Germinal center (tissue), 1 donor: ENCODE measurements at regions not wholly inside any gene's neighbourhood (a gene's known extent, or its start where the extent isn't known, plus 50 kb on each side); places are given as distances from the start of the nearest gene placed in this dataset.
"Not testable (repeated sequence)": the region's sequence is repeated elsewhere in the genome, so short reads cannot be mapped to it uniquely, and the experiment has no call there.

ENCODE experiments used
- DNase-seq: peaks from one replicate; pipeline ENCODE4 v3.0.0; 2012; ENCODE audit warnings: mixed read lengths, low spot score

- DNase-seq = no peak
These were observed 339.2 kb upstream of the KAZN start for GRCh38 chr1:14259191-14259757.

- no peak for DNase-seq
These were observed 338.0 kb upstream of the KAZN start for GRCh38 chr1:14260480-14260879.

GRCh38 chr1:14261395-14261794 is 337.1 kb upstream of the KAZN start:
- DNase-seq = no peak

DNA sequence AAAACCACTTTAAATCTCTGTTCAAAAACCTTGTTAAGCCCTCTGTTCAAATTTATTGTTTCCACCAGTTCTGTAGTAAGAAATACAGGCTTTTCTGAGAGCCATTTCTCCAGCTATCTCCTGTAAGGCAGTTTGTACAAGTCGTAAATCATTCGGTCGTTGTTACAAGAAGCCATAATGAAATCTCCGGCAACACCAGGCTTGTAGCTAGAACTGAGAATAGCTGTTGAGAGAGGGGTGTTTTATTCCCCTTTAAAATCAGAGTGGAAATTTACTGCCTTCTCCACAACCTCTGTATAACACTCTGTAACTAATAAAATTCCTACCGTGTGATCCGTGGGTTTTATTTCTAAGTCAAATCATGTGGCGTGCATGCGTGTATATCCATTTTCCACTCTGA is 335.8 kb upstream of the KAZN start:
- DNase-seq = no peak

- DNase-seq = no peak
These were observed 335.3 kb upstream of the KAZN start for GRCh38 chr1:14263225-14263624.

DNA sequence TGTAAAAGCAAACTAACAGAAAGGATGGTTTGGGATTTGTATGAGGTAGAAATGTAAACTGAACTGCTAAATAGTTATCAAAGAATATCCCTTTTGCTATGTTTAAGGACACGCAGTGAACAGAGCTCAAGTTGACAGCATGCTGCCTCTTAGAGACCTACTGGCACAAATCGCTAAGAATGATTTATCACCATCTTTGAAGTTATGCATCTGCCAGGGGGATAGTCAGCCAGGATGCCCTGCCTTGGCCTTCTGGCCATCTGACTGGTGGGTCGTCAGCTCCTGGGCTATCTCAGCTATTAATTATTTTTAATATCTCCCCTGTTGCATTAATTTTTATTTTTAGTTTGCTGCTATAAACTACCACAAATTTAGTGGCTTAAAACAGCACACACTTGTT is 334.8 kb upstream of the KAZN start:
- no peak for DNase-seq

- no peak for DNase-seq
These were observed 333.0 kb upstream of the KAZN start for GRCh38 chr1:14265495-14265894.

DNA sequence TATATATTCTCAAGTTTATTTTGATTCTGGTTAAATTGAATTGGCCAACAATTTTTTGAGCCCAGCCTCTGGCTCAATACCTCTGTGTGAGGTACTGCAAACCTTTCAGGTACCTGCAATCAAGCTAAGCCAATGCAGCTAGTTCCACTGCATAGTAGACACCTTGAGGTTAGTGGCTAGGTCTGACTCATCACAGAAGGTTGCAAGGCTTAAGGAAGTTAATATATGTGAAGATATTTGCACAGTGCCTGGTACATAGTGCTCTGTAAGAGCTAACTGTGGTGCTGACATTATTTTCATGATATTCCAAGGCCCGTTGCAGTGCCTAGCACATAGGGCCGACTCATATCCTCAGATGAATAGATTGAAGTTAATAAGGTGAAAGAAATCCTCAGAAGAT is 330.5 kb upstream of the KAZN start:
- DNase-seq = no peak

GRCh38 chr1:14270821-14271220 is 327.7 kb upstream of the KAZN start:
- DNase-seq = no peak

DNA sequence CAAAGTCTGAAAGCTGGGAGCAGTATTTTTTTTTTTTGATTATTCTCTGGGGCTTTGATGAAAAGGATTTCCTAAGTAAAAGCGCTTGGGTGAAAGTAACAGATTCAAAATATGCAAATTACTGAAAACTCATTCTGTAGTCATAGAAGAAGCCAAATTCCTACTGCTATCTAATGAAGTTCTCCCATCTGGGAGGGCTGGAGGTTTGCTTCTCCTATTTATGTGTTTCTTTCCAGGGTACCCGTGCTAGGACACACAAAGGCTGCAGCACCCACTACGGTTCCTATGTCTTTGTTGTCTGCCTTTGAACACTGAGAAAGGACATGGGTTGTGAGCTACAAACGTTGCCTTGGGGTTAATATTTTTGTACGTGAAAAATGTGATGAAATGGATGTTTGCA is 324.7 kb upstream of the KAZN start:
- no peak for DNase-seq

- not testable (repeated sequence) for DNase-seq
These were observed 318.6 kb upstream of the KAZN start for GRCh38 chr1:14279891-14280290.

DNA sequence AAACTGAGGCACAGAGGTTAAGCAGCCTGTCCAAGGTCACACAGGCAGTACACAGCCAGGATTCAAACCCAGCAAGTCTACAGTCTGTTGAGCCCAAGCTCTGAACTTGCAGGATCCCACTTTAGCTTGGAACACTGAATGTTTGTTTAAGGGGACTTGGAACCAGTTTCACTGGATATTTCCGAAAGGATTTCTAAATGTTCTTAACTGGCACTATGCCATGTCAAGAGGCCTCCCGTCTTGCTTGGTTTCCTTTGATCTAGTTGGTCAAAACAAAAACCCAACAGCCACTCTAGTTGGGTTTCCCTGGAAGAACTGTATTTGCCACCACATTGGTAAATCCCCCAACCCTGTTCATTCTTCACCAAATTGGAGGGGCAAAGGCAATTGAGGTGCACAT is 317.6 kb upstream of the KAZN start:
- no peak for DNase-seq

DNA sequence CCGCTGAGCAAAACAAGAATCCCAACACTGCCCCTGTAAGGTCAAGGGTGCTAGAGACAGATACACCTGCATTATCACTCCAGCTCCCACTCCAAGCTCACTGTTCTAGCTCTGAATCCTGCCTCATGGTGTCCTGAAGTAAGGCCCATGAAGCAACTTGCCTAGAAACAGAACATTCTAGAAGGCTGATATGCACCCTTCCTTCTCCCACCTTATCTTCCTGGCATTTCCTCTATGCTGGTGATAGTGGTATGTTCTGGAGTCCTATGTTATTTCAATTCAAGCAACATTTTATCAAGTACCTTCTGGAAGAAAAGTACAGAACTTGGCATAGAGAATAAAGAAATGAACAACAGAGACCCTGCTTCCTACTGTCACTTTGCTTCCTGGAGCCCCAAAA is 317.1 kb upstream of the KAZN start:
- DNase-seq = no peak

DNA sequence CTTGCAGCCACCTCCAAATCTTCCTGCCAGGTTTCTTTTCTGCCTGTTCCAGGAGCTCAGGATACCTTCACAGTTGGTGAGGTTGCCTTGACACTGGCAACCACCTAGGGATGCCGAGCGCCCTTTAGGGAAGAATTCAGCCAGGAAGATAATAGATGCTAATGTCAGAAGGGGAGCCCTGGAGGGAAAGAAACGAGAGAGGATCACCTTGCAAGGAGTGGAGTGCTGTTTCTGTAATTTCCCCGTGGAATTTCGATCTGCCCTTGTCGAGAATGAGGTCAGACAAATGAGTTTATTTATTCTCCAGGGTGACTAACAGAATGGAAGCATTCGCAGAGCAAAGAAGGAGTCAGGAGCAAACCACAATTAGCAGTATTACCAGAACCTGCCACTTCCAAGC is 315.8 kb upstream of the KAZN start:
- DNase-seq = no peak

DNA sequence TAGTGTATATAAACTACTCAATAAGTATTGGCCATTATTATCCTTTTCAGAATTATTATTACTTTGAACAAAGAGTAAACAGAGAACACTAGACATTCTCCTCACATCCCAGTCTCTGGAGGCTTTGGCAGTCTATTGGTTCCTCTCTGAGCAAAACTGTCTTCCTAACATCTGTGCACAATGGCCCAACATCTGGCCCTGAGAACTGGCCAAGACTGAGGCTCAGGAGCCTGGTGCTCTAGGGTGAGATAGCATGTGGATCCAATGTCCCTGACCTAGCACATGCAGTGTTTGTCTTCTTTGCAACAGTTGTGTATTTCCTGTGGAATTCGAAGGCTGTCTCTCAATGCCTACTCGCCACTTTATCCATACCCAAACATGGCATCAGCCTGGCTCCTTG is 313.2 kb upstream of the KAZN start:
- DNase-seq = no peak

DNA sequence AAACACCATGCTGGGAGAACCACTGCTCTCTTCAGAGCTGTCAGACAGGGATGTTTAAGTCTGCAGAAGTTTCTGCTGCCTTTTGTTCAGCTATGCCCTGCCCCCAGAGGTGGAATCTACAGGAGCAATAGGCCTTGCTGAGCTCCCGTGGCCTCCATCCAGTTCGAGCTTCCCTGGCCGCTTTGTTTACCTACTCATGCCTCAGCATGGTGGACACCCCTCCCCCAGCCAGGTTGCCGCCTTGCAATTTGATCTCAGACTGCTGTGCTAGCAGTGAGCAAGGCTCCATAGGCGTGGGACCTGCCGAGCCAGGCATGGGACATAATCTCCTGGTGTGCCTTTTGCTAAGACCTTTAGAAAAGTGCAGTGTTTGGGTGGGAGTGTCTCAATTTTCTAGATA is 307.3 kb upstream of the KAZN start:
- DNase-seq = not testable (repeated sequence)

DNA sequence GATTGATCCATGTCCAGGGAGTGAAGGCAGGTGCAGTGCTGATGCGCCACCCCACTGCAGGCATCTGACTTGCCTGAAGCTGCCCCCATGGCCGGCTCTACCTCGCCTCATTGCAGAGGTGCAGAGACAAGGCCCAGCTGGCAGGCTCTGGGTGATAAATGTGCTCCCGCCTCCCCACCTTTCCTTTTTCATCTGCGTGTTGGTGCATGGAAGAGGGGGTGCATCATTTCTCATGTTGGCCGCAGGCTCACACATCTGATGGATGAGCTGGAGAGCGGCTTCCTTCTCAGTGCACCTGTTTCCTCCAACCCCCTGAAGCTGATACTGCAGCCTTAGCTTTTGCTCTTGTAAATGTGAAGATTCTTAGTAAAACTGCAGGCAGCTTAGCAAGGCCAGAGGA is 306.0 kb upstream of the KAZN start:
- no peak for DNase-seq

GRCh38 chr1:14294006-14294405 is 304.5 kb upstream of the KAZN start:
- DNase-seq = no peak

DNA sequence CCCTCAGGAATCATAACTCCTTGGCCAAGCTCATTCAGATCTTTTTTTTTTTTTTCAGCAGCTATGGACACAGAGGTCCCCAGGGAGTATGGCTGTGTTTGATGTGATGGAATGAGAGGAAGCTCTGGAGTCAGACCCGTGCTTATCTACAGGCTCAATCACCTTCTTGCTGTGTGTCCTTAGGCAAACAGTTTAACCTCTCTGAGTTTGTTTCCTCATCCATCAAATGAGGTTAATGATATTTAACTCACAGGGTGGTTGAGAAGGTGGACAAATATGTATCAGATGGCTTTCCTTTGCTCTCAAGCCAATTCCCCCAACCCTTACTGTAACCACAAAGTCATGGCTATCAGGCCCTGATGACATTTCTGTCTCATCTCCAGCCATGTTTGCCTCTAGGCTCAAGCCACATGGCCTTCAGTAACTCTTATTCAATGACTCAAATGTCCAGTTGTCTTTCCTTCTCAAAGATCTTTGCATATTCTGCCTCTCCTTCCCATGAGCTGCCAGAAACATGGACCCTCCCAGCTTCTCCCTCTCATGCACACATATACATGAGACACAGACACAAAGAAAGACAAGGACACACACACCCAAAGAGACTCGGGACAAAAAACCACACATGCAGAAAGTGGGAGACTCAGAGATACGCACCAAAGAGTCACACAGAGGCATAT is 303.5 kb upstream of the KAZN start:
- DNase-seq = no peak

DNA sequence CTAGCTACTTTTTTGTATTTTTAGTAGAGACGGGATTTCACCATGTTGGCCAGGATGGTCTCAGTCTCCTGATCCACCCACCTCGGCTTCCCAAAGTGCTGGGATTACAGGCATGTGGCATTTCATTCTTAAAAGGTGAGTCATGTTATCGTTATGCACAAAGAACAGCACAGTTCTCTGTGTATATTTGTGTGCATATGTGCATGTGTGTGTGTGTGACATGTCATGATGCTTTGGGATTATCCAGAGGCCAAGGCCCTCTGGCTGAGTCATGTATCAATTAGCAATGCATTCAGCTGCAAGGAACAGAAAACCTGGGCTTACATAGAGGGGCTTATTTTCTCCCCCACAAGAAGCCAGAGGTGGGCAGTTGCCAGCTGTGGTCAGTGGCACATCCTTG is 301.7 kb upstream of the KAZN start:
- no peak for DNase-seq

DNA sequence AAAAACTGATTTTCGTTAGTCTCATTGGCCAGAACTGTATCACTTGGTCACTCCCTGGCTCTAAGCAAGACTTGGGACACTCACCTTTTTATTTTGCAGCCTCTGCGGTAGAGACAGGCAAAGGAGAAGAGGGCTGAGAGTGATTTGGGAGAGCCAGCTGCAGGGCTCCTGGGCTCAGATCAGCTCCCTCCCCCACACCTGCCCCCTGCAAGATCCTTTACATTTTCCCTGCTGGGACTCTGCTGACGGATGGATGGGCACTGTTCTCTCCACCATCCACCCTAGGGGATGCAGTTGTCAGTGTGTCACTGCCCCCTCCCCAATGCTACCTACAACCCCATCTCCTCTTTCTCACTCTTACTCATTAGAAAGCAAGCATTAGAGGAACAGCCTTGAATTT is 301.1 kb upstream of the KAZN start:
- DNase-seq = no peak

DNA sequence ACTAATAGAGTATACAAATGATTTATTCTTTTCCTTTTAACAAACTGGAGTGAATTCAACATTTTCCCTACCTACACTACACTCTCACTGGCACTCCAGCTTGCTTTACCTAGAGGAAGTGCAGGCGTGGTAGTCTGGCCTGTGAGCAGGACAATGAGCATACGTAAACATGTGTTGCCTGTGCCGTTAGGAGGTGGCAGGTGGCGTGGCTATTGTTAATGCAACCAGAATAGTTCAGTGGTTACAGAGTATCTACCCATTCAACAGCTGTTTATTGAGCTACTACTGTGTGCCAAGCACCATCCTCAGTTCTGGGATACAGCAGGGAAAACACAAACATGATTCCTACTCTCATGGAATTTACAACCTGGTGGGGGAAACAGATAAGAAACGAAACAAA is 299.7 kb upstream of the KAZN start:
- DNase-seq = no peak

DNA sequence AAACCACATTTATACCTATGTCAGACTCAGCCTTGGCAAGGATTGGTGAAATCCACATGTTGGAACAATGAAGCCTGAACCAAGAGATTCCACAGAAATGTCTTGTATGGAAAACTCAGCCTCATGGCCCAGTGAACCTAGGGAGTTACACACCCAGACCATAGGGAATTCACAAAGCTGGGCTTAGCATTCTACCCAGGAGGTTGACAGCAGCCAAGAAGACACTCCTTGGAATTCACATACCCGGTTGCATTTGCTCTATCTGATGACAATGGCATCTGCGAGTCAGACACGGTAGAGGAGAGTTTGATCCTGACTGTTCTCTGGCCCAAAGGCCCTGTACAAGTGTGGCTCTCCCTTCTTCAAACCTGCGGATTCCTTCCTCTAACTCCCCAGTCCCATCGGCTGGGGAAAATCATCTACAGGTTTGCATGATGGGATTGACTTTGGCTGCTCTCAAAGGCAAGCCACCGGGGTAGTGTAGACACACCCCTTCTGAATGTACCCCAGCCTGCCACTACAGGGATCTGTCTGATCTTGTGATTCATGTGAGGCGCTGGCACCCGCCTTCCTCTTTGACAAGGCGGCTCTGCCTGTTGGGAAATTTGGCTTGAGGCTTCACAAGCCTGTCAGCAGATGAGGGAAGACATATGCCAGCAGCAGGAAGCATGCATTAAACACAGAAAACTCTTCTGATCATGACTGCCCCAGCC is 297.3 kb upstream of the KAZN start:
- DNase-seq = no peak

DNA sequence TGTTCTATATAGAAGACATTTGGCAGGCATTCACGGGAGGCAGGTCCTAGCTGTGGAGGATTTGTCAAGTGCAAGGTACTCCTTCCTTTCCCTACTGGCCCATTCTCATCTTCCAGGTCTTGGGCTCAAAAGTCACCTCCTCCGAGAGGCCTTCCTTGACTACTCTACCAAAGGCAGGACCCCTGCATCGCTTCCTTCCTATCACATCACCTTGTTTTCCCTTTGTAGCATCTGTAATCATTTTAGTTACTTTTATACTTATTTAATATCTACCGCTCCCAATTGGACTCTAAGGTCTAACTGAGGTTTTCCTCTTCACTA is 296.8 kb upstream of the KAZN start:
- DNase-seq = no peak
